Caco-2 (cell line): ENCODE measurements at regions not wholly inside any gene's neighbourhood (a gene's known extent, or its start where the extent isn't known, plus 50 kb on each side); places are given as distances from the start of the nearest gene placed in this dataset.

Experiments used
- BruUV-seq: library from RNA; stranded (reverse); fragments of 400-500 nt; replicated peaks from 2 replicates; lab custom pipeline; 2021; lab: Mats Ljungman, UMichigan
- CTCF ChIA-PET: fragments of 300-600 bp; sonication (Branson Sonifier 250); formaldehyde crosslinking; loops from one replicate; lab custom pipeline; 2022; ENCODE audit warnings: antibody characterized with exemption; lab: Charles Lee
- POLR2A ChIA-PET: fragments of 300-600 bp; sonication (Branson Sonifier 250); formaldehyde crosslinking; loops from one replicate; lab custom pipeline; 2022; ENCODE audit warnings: antibody characterized with exemption; lab: Charles Lee
- DNase-seq, 2 experiments: peaks; one replicate each; pipeline versions ENCODE4 v3.0.0 to v3.0.0-alpha.2; 2020 to 2022
- H3K27me3 ChIP-seq: replicated peaks from 2 replicates; pipeline ENCODE4 v1.6.0; 2011; ENCODE audit warnings: low read length; ENCODE audit not compliant: control insufficient read depth, insufficient read depth
- H3K36me3 ChIP-seq: 2 replicates; pipeline ENCODE4 v1.5.1; 2011; ENCODE audit warnings: low read length; ENCODE audit not compliant: control insufficient read depth, insufficient read depth
- H3K4me1 ChIP-seq: fragments of 250-450 bp; sonication (Bioruptor Pico); 2 replicates; pipeline ENCODE4 v1.5.1; 2020; ENCODE audit warnings: mild to moderate bottlenecking
- H3K4me3 ChIP-seq: 2 replicates; pipeline ENCODE4 v1.5.1; 2011; ENCODE audit warnings: low read depth, mild to moderate bottlenecking, control low read depth, low read length
- H3K9me3 ChIP-seq: fragments of 250-450 bp; sonication (Bioruptor Pico); 2 replicates; pipeline ENCODE4 v1.5.1; 2020; ENCODE audit warnings: mild to moderate bottlenecking, moderate library complexity
- H3K27ac Mint-ChIP-seq: one replicate; pipeline ENCODE4 v1.8.0; 2022; ENCODE audit warnings: mixed read lengths; ENCODE audit not compliant: unreplicated experiment
- H3K27me3 Mint-ChIP-seq: one replicate; pipeline ENCODE4 v1.8.0; 2022; ENCODE audit warnings: mixed read lengths; ENCODE audit not compliant: insufficient read depth, unreplicated experiment
- H3K36me3 Mint-ChIP-seq: one replicate; pipeline ENCODE4 v1.8.0; 2022; ENCODE audit warnings: mild to moderate bottlenecking, mixed read lengths; ENCODE audit not compliant: insufficient read depth, unreplicated experiment
- H3K4me1 Mint-ChIP-seq: one replicate; pipeline ENCODE4 v1.8.0; 2022; ENCODE audit warnings: low read depth, mixed read lengths; ENCODE audit not compliant: unreplicated experiment
- H3K4me3 Mint-ChIP-seq: one replicate; pipeline ENCODE4 v1.8.0; 2022; ENCODE audit warnings: mild to moderate bottlenecking, moderate library complexity, mixed read lengths; ENCODE audit not compliant: unreplicated experiment
- H3K9me3 Mint-ChIP-seq: one replicate; pipeline ENCODE4 v1.8.0; 2022; ENCODE audit warnings: mixed read lengths; ENCODE audit not compliant: unreplicated experiment
- intact Hi-C: fragments of 100-400 bp; cut with micrococcal nuclease; formaldehyde crosslinking; loops from one replicate; pipeline ENCODE4 v1.10.0; 2022; ENCODE audit not compliant: unreplicated experiment
- TF ChIP-seq, protein P1 (sequence below), 2 experiments: fragments of 200-600 bp in 1 of 2; IDR thresholded peaks; 1 replicate in 1 of 2; 2 replicates in 1 of 2; pipeline versions ENCODE4 v1.5.1 to v1.8.0; 2011 to 2022; ENCODE audit warnings: antibody characterized with exemption in 1 of 2, control low read depth in 1 of 2, inconsistent platforms in 1 of 2, low read depth in 1 of 2, low read length in 1 of 2, mild to moderate bottlenecking in 1 of 2, moderate library complexity in 1 of 2; ENCODE audit not compliant: insufficient read depth in 1 of 2, severe bottlenecking in 1 of 2, unreplicated experiment in 1 of 2

DNA sequence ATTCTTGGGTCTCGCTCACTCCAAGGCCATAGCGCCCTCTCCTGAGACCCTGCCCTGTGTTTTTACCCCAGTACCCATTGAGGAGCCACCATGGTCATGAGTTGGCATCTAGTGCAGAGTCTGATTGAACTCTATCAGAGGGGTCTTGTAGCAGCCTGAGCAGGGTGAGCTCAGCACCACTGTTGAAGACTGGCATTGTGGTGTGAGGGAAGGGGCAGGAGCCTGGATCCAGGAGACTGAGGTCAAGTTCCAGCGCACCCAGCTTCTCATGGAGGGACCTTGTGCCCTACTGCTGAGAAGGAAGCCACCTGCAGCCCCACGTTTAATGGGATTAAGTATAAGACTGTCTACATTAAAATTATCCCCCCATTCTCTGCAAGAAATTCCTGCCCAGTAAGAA lies 65.8 kb upstream of the LARS2 start:
- no TSS peak for BruUV-seq
- Mint-ChIP-seq H3K9me3 (no peaks in the 10 kb centered on the region), H3K27ac (no peak overlapping the region), H3K36me3 (peaks cover 1% of the 10 kb centered on the region), H3K27me3 (peaks cover 12% of the 10 kb centered on the region), H3K4me1 (no peaks in the 10 kb centered on the region), H3K4me3 (no peak overlapping the region)
- TF ChIP-seq, protein P1, sequence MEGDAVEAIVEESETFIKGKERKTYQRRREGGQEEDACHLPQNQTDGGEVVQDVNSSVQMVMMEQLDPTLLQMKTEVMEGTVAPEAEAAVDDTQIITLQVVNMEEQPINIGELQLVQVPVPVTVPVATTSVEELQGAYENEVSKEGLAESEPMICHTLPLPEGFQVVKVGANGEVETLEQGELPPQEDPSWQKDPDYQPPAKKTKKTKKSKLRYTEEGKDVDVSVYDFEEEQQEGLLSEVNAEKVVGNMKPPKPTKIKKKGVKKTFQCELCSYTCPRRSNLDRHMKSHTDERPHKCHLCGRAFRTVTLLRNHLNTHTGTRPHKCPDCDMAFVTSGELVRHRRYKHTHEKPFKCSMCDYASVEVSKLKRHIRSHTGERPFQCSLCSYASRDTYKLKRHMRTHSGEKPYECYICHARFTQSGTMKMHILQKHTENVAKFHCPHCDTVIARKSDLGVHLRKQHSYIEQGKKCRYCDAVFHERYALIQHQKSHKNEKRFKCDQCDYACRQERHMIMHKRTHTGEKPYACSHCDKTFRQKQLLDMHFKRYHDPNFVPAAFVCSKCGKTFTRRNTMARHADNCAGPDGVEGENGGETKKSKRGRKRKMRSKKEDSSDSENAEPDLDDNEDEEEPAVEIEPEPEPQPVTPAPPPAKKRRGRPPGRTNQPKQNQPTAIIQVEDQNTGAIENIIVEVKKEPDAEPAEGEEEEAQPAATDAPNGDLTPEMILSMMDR (IDR thresholded peaks at IDR 0.05; ENCODE audit: insufficient read depth in 1 of 2, low read depth in 1 of 2, low read length in 1 of 2, severe bottlenecking in 1 of 2, unreplicated experiment in 1 of 2), result no peak
- POLR2A ChIA-PET, result no interaction called here
- CTCF ChIA-PET, result no interaction called here
- no peaks in the 10 kb centered on the region for H3K9me3 ChIP-seq
- no peaks in the 10 kb centered on the region for H3K4me1 ChIP-seq
- H3K36me3 ChIP-seq, result no peaks in the 10 kb centered on the region
- intact Hi-C loops, result no loop called here
- H3K27me3 ChIP-seq, result no peaks in the 10 kb centered on the region
- no peak overlapping the region for H3K4me3 ChIP-seq
- DNase-seq, result no peak

DNA sequence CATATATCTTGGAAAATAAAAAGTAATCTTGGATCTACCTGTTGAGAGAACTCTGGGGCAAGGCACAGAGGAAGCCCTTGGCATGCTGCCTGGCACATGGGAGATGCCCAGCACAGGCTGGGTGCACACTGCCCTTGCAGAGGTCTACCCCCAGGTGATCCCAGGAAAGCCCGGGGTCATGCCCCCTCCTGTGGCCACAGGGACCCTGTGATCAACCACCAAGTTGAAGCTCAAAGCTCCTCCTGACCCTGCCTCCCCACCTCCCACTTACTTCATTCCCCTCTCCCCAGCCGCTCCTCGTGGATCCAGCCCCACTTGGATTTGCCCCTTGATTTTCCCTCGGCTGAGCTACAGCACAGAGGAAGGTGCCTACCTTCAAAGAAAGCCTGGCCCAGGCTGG lies 62.7 kb upstream of the LARS2 start:
- Histone ChIP-seq H3K27me3 (no peaks in the 10 kb centered on the region), H3K4me1 (no peaks in the 10 kb centered on the region), H3K9me3 (no peaks in the 10 kb centered on the region), H3K4me3 (no peak overlapping the region), H3K36me3 (no peaks in the 10 kb centered on the region)
- TF ChIP-seq, protein P1 (IDR thresholded peaks at IDR 0.05; ENCODE audit: insufficient read depth in 1 of 2, low read depth in 1 of 2, low read length in 1 of 2, severe bottlenecking in 1 of 2, unreplicated experiment in 1 of 2), result no peak
- no peak for DNase-seq
- Mint-ChIP-seq H3K27ac (no peak overlapping the region), H3K27me3 (peaks cover 9% of the 10 kb centered on the region), H3K4me3 (no peak overlapping the region), H3K36me3 (no peaks in the 10 kb centered on the region), H3K9me3 (no peaks in the 10 kb centered on the region), H3K4me1 (no peaks in the 10 kb centered on the region)
- no TSS peak for BruUV-seq
- ChIA-PET CTCF (no interaction called here), POLR2A (no interaction called here)
- intact Hi-C loops, result no loop called here

DNA sequence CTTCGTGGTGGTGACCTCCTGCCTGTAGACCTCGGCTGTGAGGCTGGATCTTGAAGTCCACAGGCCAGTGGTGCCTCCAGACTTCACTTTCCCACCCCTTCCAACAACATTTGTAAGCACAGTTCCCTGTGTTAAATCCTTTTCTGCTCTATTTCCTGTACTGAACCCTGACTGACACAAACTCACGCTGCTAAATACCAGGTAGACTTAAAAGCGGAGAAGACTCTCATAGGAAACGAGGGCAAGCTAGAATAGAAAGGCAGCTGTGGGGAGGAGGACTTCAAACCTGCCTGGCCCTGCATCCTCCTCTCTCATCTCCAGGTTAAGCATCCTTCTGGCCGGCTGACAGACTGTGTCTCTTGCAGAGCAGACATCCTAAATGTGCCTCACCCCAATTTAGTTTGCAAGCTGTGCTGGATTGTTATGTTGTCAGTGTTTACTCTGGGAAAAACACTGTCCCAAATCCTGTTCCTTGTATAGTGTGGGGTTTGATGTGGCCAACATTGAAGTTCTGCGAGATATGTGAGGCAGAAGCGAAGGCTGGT lies 58.5 kb upstream of the LARS2 start:
- Mint-ChIP-seq H3K4me1 (no peaks in the 10 kb centered on the region), H3K27me3 (peaks cover 8% of the 10 kb centered on the region), H3K27ac (no peak overlapping the region), H3K4me3 (no peak overlapping the region), H3K9me3 (no peaks in the 10 kb centered on the region), H3K36me3 (no peaks in the 10 kb centered on the region)
- Histone ChIP-seq H3K4me1 (no peaks in the 10 kb centered on the region), H3K4me3 (no peak overlapping the region), H3K27me3 (no peaks in the 10 kb centered on the region), H3K36me3 (no peaks in the 10 kb centered on the region), H3K9me3 (no peaks in the 10 kb centered on the region)
- DNase-seq, result no peak
- intact Hi-C loops, result no loop called here
- ChIA-PET POLR2A (interaction anchor here (0.6 kb wide), 1 partner anchor 22 kb away, joined by 3 read pairs; no protein-coding TSS in a partner anchor), CTCF (interaction anchor here (1.0 kb wide), 1 partner anchor 14 kb away, joined by 3 read pairs; no protein-coding TSS in a partner anchor)
- TF ChIP-seq, protein P1 (IDR thresholded peaks at IDR 0.05; ENCODE audit: insufficient read depth in 1 of 2, low read depth in 1 of 2, low read length in 1 of 2, severe bottlenecking in 1 of 2, unreplicated experiment in 1 of 2), result no peak
- no TSS peak for BruUV-seq
